ENCODE measurements at regions not wholly inside any gene's neighbourhood (a gene's known extent, or its start where the extent isn't known, plus 50 kb on each side); places are given as distances from the start of the nearest gene placed in this dataset.

GRCh38 chr21:27265949-27266348 is 299.1 kb upstream of the ADAMTS5 start:
- DNase-seq (ENCODE audit: low read depth in 3 of 3) = no peak

GRCh38 chr21:27265492-27265891 is 298.6 kb upstream of the ADAMTS5 start:
- no peak for DNase-seq (ENCODE audit: low read depth in 3 of 3)

- DNase-seq (ENCODE audit: low read depth in 3 of 3) = no peak
Measured at GRCh38 chr21:27261676-27262075, 294.8 kb upstream of the ADAMTS5 start.

GRCh38 chr21:27260728-27261127 is 293.8 kb upstream of the ADAMTS5 start:
- no peak for DNase-seq (ENCODE audit: low read depth in 3 of 3)

- no peak for DNase-seq (ENCODE audit: low read depth in 3 of 3)
Measured at GRCh38 chr21:27258742-27259448, 292.0 kb upstream of the ADAMTS5 start.

- DNase-seq (ENCODE audit: low read depth in 3 of 3) = no peak
Measured at GRCh38 chr21:27257908-27258556, 291.1 kb upstream of the ADAMTS5 start.

- no peak for DNase-seq (ENCODE audit: low read depth in 3 of 3)
Measured at GRCh38 chr21:27257226-27257625, 290.3 kb upstream of the ADAMTS5 start.

GRCh38 chr21:27251752-27252151 is 284.9 kb upstream of the ADAMTS5 start:
- no peak for DNase-seq (ENCODE audit: low read depth in 3 of 3)

- no peak for DNase-seq (ENCODE audit: low read depth in 3 of 3)
Measured at GRCh38 chr21:27250366-27250765, 283.5 kb upstream of the ADAMTS5 start.

GRCh38 chr21:27248814-27249213 is 281.9 kb upstream of the ADAMTS5 start:
- DNase-seq (ENCODE audit: low read depth in 3 of 3) = no peak

GRCh38 chr21:27246741-27247140 is 279.9 kb upstream of the ADAMTS5 start:
- no peak for DNase-seq (ENCODE audit: low read depth in 3 of 3)

- no peak for DNase-seq (ENCODE audit: low read depth in 3 of 3)
Measured at GRCh38 chr21:27244776-27245175, 277.9 kb upstream of the ADAMTS5 start.

- no peak for DNase-seq (ENCODE audit: low read depth in 3 of 3)
Measured at GRCh38 chr21:27244352-27244751, 277.5 kb upstream of the ADAMTS5 start.

GRCh38 chr21:27240839-27241238 is 274.0 kb upstream of the ADAMTS5 start:
- no peak for DNase-seq (ENCODE audit: low read depth in 3 of 3)

GRCh38 chr21:27233514-27234115 is 266.7 kb upstream of the ADAMTS5 start:
- no peak for DNase-seq (ENCODE audit: low read depth in 3 of 3)

- DNase-seq (ENCODE audit: low read depth in 3 of 3) = no peak
Measured at GRCh38 chr21:27225940-27226339, 259.1 kb upstream of the ADAMTS5 start.

- no peak for DNase-seq (ENCODE audit: low read depth in 3 of 3)
Measured at GRCh38 chr21:27225151-27225550, 258.3 kb upstream of the ADAMTS5 start.

GRCh38 chr21:27224169-27224568 is 257.3 kb upstream of the ADAMTS5 start:
- no peak for DNase-seq (ENCODE audit: low read depth in 3 of 3)

- DNase-seq (ENCODE audit: low read depth in 3 of 3) = no peak
Measured at GRCh38 chr21:27221077-27221476, 254.2 kb upstream of the ADAMTS5 start.

- no peak for DNase-seq (ENCODE audit: low read depth in 3 of 3)
Measured at GRCh38 chr21:27220416-27220815, 253.5 kb upstream of the ADAMTS5 start.

GRCh38 chr21:27219068-27219467 is 252.2 kb upstream of the ADAMTS5 start:
- DNase-seq (ENCODE audit: low read depth in 3 of 3) = no peak

GRCh38 chr21:27213303-27213702 is 246.4 kb upstream of the ADAMTS5 start:
- DNase-seq (ENCODE audit: low read depth in 3 of 3) = no peak

- DNase-seq (ENCODE audit: low read depth in 3 of 3) = no peak
Measured at GRCh38 chr21:27212441-27212840, 245.6 kb upstream of the ADAMTS5 start.

All from stimulated activated CD4-positive, alpha-beta T cell treated with anti-CD3 and anti-CD28 coated beads, TNF-alpha, amount 100 ng/mL, for 48 hours (primary cell).